Spleen (tissue), 11 donors: ENCODE measurements at regions not wholly inside any gene's neighbourhood (a gene's known extent, or its start where the extent isn't known, plus 50 kb on each side); places are given as distances from the start of the nearest gene placed in this dataset.

ENCODE experiments used
- DNase-seq: peaks from one replicate; pipeline ENCODE4 v3.0.0-alpha.2; 2020
- H3K27ac ChIP-seq, 8 donors: fragments of 200-600 bp; sonication (generic) in 7 of 8; 1 replicate in 4 of 8; 2 replicates in 4 of 8; pipeline versions ENCODE4 v1.5.0 to v1.8.0; 2016 to 2021; ENCODE audit warnings: inconsistent platforms in 4 of 8, mild to moderate bottlenecking in 4 of 8, moderate library complexity in 1 of 8
- H3K27me3 ChIP-seq, 7 donors: fragments of 200-600 bp; sonication (generic) in 6 of 7; replicated peaks in 1 of 7; 1 replicate in 4 of 7; 2 replicates in 3 of 7; pipeline versions ENCODE4 v1.5.0 to v1.8.0; 2016 to 2021; ENCODE audit warnings: inconsistent platforms in 3 of 7, mild to moderate bottlenecking in 1 of 7
- H3K36me3 ChIP-seq, 6 donors: fragments of 200-600 bp; sonication (generic) in 5 of 6; 1 replicate in 4 of 6; 2 replicates in 2 of 6; pipeline versions ENCODE4 v1.5.0 to v1.8.0; 2016 to 2021; ENCODE audit warnings: inconsistent platforms in 2 of 6
- H3K4me1 ChIP-seq, 6 donors: fragments of 200-600 bp; sonication (generic) in 5 of 6; 1 replicate in 3 of 6; 2 replicates in 3 of 6; pipeline versions ENCODE4 v1.5.0 to v1.8.0; 2016 to 2021; ENCODE audit warnings: inconsistent platforms in 3 of 6
- H3K4me3 ChIP-seq, 8 donors: fragments of 200-600 bp; sonication (generic) in 7 of 8; 1 replicate in 4 of 8; 2 replicates in 4 of 8; pipeline versions ENCODE4 v1.5.0 to v1.8.0; 2016 to 2021; ENCODE audit warnings: inconsistent platforms in 4 of 8, mild to moderate bottlenecking in 4 of 8, moderate library complexity in 2 of 8
- H3K9me3 ChIP-seq, 8 donors: fragments of 200-600 bp; sonication (generic) in 7 of 8; 1 replicate in 4 of 8; 2 replicates in 4 of 8; pipeline versions ENCODE4 v1.5.0 to v1.8.0; 2016 to 2021; ENCODE audit warnings: inconsistent platforms in 4 of 8
- POLR2A ChIP-seq, 3 donors: fragments of 450-650 bp; IDR thresholded peaks; one replicate each; pipeline ENCODE4 v1.5.1; 2017; ENCODE audit warnings: antibody characterized with exemption in 3 of 3, mild to moderate bottlenecking in 1 of 3
- POLR2AphosphoS5 ChIP-seq, 3 donors: sonication (generic); formaldehyde crosslinking; IDR thresholded peaks; one replicate each; pipeline ENCODE4 v1.5.1; 2017; ENCODE audit warnings: antibody characterized with exemption in 3 of 3
- WGBS, 5 donors: extraction: QIAGEN DNeasy Blood & Tissue Kit in 3 of 5; methylation state at CpG; one replicate each; pipeline versions ENCODE4 v1.1.5 to v1.1.7; 2013 to 2018; 5-methylcytosine and 5-hydroxymethylcytosine counted together
- intact Hi-C: fragments of 100-400 bp; cut with DNase I; formaldehyde crosslinking; loops from one replicate; pipeline ENCODE4 v1.15.0; 2023; ENCODE audit warnings: low total_unique reads
- TF ChIP-seq, protein P1 (sequence below), 11 experiments: fragments of 200-600 bp in 7 of 11; fragments of 450-650 bp in 4 of 11; sonication (generic) in 4 of 11; IDR thresholded peaks in 8 of 11; conservative IDR thresholded peaks in 3 of 11; 1 replicate in 7 of 11; 2 replicates in 4 of 11; pipeline versions ENCODE4 v1.4.0 to v1.8.0; 2016 to 2021; ENCODE audit warnings: antibody characterized with exemption in 11 of 11, inconsistent platforms in 4 of 11, mild to moderate bottlenecking in 1 of 11
- donor health status: healthy with polysubstance abuse.
- donor health status: DM: no; HTN: no; CAD: no; lungs with moderate emphysema.
- donor health status: DM: no; HTN: no; CAD: no.
- donor health status: Bipolar disorder and iron deficiency.
- donor health status: healthy.
- donor health status: DM: no; HTN: no; CAD: no.
- donor health status: DM: yes; HTN: yes; CAD: no.

DNA sequence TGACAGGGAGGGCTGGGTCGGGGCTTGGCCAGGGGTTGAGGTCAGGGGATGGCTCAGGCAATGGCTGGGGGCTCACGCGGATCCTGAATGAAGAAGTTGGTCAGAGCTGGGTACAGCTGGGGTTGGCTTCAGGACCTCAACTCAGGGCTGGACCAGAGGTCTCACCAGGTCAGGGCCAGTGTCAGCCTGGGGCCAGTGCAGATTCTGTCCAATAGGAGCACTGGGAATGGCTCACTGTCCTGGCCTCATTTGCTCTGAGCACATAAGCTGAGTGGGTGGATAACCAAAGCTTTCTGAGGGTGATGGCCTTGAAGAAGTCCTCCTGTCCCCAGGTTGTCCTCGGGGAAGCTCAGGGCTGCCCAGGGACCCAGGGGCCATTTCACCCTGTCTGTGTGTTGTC is 54.9 kb upstream of the PCBD1 start:
- Histone ChIP-seq H3K4me3 (no peak overlapping the region), H3K27ac (no peak overlapping the region), H3K36me3 (no peaks in the 10 kb centered on the region), H3K4me1 (no peaks in the 10 kb centered on the region), H3K9me3 (no peaks in the 10 kb centered on the region), H3K27me3 (peaks cover 0 to 40% (median 0%) of the 10 kb centered on the region in 7 donors)
- no peak for DNase-seq
- no peak for TF ChIP-seq POLR2A (IDR thresholded peaks at IDR 0.05)
- TF ChIP-seq POLR2AphosphoS5 (IDR thresholded peaks at IDR 0.05): no peak
- TF ChIP-seq, protein P1, sequence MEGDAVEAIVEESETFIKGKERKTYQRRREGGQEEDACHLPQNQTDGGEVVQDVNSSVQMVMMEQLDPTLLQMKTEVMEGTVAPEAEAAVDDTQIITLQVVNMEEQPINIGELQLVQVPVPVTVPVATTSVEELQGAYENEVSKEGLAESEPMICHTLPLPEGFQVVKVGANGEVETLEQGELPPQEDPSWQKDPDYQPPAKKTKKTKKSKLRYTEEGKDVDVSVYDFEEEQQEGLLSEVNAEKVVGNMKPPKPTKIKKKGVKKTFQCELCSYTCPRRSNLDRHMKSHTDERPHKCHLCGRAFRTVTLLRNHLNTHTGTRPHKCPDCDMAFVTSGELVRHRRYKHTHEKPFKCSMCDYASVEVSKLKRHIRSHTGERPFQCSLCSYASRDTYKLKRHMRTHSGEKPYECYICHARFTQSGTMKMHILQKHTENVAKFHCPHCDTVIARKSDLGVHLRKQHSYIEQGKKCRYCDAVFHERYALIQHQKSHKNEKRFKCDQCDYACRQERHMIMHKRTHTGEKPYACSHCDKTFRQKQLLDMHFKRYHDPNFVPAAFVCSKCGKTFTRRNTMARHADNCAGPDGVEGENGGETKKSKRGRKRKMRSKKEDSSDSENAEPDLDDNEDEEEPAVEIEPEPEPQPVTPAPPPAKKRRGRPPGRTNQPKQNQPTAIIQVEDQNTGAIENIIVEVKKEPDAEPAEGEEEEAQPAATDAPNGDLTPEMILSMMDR (IDR thresholded peaks at IDR 0.05 in 8 of 11, conservative IDR thresholded peaks at IDR 0.05 in 3 of 11): no peak
- intact Hi-C loops: no loop called here
- 81 to 93% (median 88%) methylated on average over 4 of the region's 4 CpGs for WGBS, 5 donors

DNA sequence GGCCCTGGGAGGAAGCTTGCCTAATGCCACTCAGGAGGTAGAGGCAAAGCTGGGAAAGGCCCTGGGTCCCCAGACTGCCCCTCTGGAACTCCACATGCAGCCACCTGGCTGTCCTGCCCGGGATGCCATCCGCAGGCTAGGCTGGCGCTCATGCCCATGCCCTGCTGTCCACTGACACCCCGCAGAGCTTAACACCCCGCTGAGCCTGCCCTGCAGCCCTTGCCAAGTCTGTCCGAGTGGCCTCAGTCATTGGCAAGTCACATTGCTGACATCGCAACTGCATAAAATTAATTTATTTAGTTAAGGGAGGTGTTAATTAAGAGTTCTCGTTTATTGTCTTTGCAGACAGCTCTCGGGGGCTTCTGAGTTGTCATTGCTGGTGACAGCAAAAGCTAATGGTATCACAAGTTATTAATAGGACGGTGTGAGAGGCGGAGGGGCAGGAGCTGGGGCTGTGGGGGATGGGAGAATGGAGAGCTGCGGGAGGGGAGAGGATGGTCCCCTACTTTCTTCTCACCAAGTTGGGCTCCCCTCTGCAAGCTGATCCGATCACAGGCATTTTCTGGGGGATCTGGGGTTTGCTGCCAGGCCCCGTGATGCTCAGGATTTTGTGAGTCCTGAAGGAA is 55.6 kb upstream of the PCBD1 start:
- TF ChIP-seq POLR2AphosphoS5 (IDR thresholded peaks at IDR 0.05) (no peak), POLR2A (IDR thresholded peaks at IDR 0.05) (no peak)
- TF ChIP-seq, protein P1 (IDR thresholded peaks at IDR 0.05 in 8 of 11, conservative IDR thresholded peaks at IDR 0.05 in 3 of 11): no peak
- Histone ChIP-seq H3K9me3 (no peaks in the 10 kb centered on the region), H3K36me3 (no peaks in the 10 kb centered on the region), H3K4me3 (no peak overlapping the region), H3K27ac (no peak overlapping the region), H3K27me3 (peaks cover 0 to 40% (median 0%) of the 10 kb centered on the region in 7 donors), H3K4me1 (no peaks in the 10 kb centered on the region)
- intact Hi-C loops: no loop called here
- no peak for DNase-seq
- 83 to 94% (median 91%) methylated on average over 11 to 14 of the region's 14 CpGs for WGBS, 5 donors

DNA sequence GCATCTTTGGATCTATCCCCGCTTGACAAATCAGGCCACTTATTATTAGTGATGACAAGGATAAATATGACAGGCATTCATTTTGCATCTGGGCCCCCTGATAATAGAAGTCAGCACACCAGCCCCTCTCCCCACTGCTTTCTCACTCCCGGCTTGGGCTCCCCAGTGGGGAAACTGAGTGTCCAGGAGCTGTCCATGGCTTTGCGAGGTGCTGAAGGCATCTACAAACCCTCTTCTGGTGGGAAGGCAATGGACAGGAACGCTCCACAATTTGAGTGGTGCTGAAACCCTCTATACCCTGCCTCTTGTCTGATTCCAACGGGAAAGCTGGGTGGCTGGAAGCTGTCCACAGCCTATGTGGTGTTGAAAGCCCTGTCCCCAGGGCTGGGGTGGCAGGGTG is 61.7 kb upstream of the PCBD1 start:
- peaks cover 0 to 6% (median 0%) of the 10 kb centered on the region in 7 donors for H3K27me3 ChIP-seq
- H3K36me3 ChIP-seq: no peaks in the 10 kb centered on the region
- whole genome bisulfite sequencing, 5 donors: 85 to 92% (median 90%) methylated on average over 5 of the region's 5 CpGs
- H3K27ac ChIP-seq: no peak overlapping the region
- TF ChIP-seq POLR2AphosphoS5 (IDR thresholded peaks at IDR 0.05) (no peak), POLR2A (IDR thresholded peaks at IDR 0.05) (no peak)
- TF ChIP-seq, protein P1 (IDR thresholded peaks at IDR 0.05 in 8 of 11, conservative IDR thresholded peaks at IDR 0.05 in 3 of 11): no peak
- intact Hi-C loops: no loop called here
- DNase-seq: peak; percentile 23
- H3K9me3 ChIP-seq: no peaks in the 10 kb centered on the region
- no peaks in the 10 kb centered on the region for H3K4me1 ChIP-seq
- H3K4me3 ChIP-seq: no peak overlapping the region

GRCh38 chr10:70950801-70951200 is 62.4 kb upstream of the PCBD1 start:
- H3K4me1 ChIP-seq: no peaks in the 10 kb centered on the region
- no peak for TF ChIP-seq POLR2AphosphoS5 (IDR thresholded peaks at IDR 0.05)
- no peak for TF ChIP-seq POLR2A (IDR thresholded peaks at IDR 0.05)
- TF ChIP-seq, protein P1 (IDR thresholded peaks at IDR 0.05 in 8 of 11, conservative IDR thresholded peaks at IDR 0.05 in 3 of 11): no peak
- intact Hi-C loops: no loop called here
- H3K27me3 ChIP-seq: peaks cover 0 to under 1% (median 0%) of the 10 kb centered on the region in 7 donors
- H3K4me3 ChIP-seq: no peak overlapping the region
- H3K27ac ChIP-seq: no peak overlapping the region
- H3K9me3 ChIP-seq: no peaks in the 10 kb centered on the region
- WGBS, 5 donors: 94 to 100% (median 97%) methylated on average over 1 of the region's 1 CpG
- no peaks in the 10 kb centered on the region for H3K36me3 ChIP-seq
- DNase-seq: peak; percentile 17
